DND-41 (cell line): ENCODE measurements at regions not wholly inside any gene's neighbourhood (a gene's known extent, or its start where the extent isn't known, plus 50 kb on each side); places are given as distances from the start of the nearest gene placed in this dataset.

Source experiments
- EZH2 ChIP-seq: IDR thresholded peaks from 3 replicates; pipeline ENCODE4 v1.6.1; 2012; ENCODE audit warnings: borderline replicate concordance, low read depth, mild to moderate bottlenecking, moderate library complexity, low read length, inconsistent platforms; ENCODE audit not compliant: severe bottlenecking
- TF ChIP-seq, protein P1 (sequence below): IDR thresholded peaks from 2 replicates; pipeline ENCODE4 v1.5.1; 2012; ENCODE audit warnings: borderline replicate concordance, low read length, moderate library complexity, mild to moderate bottlenecking; ENCODE audit not compliant: poor library complexity, severe bottlenecking; ENCODE audit errors: extremely low read depth

DNA sequence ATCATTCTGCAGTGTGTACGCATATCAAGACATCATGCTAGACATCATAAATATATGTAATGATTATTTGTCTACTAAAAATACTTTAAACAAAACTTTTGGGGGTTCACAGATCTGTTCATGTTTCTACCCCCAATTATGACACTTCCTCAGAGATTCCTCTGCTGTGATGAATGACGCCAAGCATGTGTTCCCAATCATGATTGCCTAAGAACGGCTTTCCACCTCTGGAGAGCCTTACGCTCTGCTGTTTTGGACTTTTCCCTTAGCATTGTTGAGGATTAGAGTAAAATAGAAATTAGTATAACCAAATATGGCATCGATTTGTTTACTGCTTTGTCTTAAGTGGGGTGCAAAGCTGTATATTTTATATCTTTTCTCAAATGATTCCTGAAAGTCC, 236.3 kb upstream of the IGFBP3 start:
- TF ChIP-seq, protein P1, sequence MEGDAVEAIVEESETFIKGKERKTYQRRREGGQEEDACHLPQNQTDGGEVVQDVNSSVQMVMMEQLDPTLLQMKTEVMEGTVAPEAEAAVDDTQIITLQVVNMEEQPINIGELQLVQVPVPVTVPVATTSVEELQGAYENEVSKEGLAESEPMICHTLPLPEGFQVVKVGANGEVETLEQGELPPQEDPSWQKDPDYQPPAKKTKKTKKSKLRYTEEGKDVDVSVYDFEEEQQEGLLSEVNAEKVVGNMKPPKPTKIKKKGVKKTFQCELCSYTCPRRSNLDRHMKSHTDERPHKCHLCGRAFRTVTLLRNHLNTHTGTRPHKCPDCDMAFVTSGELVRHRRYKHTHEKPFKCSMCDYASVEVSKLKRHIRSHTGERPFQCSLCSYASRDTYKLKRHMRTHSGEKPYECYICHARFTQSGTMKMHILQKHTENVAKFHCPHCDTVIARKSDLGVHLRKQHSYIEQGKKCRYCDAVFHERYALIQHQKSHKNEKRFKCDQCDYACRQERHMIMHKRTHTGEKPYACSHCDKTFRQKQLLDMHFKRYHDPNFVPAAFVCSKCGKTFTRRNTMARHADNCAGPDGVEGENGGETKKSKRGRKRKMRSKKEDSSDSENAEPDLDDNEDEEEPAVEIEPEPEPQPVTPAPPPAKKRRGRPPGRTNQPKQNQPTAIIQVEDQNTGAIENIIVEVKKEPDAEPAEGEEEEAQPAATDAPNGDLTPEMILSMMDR, result no peak
- TF ChIP-seq EZH2, result no peak
